GM19240 (cell line): ENCODE measurements at regions not wholly inside any gene's neighbourhood (a gene's known extent, or its start where the extent isn't known, plus 50 kb on each side); places are given as distances from the start of the nearest gene placed in this dataset.

ENCODE experiments used
- DNase-seq: peaks from one replicate; pipeline ENCODE4 v3.0.0; 2011; ENCODE audit warnings: low spot score; ENCODE audit not compliant: insufficient read length

DNA sequence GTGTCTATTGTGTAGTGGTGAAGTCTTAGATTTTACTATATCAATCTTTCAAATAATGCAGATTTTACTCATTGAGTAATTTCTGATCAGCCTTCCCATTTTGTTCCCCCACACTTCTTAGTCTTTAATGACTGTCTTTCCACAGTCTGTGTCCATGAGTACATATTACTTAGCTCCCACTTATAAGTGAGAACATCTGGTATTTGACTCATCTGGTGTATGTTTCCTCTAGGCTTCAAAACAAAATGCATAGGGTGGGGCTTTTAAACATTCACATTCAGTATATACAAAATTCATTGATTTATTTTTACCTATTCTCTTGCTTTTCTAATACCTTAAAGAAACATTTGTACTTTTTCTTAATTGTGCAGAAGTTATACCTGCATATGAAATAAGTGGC, 513.0 kb downstream of the MTRR start:
- no peak for DNase-seq

- DNase-seq = no peak
Observed at GRCh38 chr5:8382456-8382855, 513.5 kb downstream of the MTRR start.

- DNase-seq = no peak
Observed at GRCh38 chr5:8383616-8384015, 514.7 kb downstream of the MTRR start.

DNA sequence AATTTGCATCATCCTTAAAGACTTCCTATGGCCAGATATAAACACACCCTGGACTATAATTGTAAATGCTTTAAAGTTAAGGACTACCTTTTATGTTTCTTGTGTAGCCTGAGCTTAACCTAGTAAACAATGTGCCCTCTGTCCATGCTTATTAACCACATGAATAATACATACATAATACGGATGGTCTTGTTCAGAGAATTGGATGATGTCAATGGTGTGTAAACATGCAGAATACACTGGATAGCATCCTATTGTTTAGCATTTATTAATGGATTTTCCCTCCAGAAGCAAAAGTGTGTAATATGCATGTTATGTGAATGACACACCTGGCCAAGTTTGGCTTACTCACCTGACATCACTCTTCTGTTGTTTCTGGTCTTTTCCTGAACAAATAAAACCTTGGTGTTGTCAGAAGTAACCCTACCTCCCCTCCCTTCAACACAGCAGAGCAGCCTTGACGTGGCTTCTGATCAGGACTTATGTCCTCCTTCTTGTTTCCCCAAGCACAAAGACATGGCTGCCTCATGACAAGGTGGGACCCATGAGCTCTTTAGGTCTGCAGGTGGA, 517.9 kb downstream of the MTRR start:
- no peak for DNase-seq

DNA sequence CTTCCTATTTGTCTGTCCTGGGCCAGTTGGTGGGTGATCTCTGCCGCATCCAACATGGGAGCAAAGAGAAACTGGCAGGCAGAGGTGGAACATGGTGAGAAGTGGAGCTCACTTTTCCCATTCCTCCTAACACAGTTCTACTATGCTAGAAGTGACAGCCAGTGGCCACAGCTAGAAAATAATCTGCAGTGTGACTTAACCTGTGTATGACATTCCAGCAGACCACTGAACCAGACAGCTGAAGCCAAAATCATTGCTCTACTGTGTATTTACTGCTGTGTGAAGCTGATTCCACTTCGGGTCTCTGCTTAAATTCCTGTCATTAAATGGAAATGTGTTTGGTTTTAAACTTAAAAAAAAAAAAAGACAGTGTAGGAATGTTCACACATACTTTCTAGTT, 523.0 kb downstream of the MTRR start:
- no peak for DNase-seq

GRCh38 chr5:8393240-8393639, 524.3 kb downstream of the MTRR start:
- DNase-seq = no peak

- DNase-seq = no peak
Observed at GRCh38 chr5:8394965-8395364, 526.0 kb downstream of the MTRR start.

DNA sequence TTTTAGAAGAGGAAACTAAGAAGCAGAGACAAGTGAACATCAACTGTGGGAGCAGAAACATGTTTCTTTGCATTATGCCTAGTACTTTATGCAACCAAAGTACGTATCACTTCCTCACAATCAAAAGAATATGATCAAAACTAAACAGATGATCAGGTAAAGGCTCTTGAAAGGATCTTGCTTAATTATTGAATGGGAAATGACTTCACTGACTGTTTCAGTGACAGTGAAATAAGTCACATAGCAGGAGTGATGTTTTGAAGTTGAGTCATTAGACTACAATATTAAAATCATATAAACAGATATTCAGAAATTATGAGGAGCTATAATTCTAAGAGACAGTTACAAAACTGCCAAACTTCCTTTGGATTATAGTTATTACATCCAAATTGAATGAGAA, 527.3 kb downstream of the MTRR start:
- no peak for DNase-seq

DNA sequence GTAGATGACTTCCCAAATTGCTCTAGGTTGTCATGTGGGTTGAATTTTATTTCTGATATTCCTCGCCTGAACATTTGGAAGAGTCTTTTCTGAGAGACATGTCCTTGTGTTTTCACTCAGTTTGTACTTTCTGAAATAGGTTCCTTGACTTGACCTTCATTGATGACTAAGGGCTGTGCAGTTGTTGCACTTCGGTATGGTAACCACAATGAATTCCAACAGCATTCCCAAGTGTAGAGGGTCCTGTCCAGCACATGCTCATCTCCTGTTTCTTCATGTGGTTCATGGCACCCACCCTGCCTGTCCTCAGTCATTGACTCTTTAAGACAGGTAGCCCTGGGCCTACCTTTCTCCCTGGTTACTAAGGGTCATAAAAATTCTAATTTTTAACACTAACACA, 527.8 kb downstream of the MTRR start:
- DNase-seq = no peak

- DNase-seq = no peak
Observed at GRCh38 chr5:8399471-8399870, 530.5 kb downstream of the MTRR start.

- DNase-seq = no peak
Observed at GRCh38 chr5:8408258-8408657, 539.3 kb downstream of the MTRR start.

DNA sequence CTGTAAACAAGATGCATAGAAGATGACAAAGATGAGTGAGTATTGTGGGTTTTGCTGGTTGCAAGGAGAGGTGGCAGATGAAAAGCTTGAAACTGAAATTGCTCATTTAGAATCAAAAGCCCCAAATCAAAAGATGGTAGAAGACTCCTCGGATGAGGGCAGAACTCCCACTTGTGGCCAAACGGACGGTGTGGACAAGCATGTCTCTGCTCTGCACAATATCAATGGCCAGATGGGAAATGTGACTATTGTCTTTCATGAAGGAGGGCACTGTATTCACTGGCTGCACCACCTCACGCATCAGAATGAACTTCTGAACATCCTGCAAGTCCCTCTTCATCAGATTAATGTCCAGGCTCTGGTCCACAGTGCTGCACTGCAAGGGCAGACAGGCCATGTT, 541.7 kb downstream of the MTRR start:
- no peak for DNase-seq

GRCh38 chr5:8413975-8414374, 545.0 kb downstream of the MTRR start:
- no peak for DNase-seq

- no peak for DNase-seq
Observed at GRCh38 chr5:8417316-8418048, 548.5 kb downstream of the MTRR start.

GRCh38 chr5:8418049-8418426, 549.1 kb downstream of the MTRR start:
- DNase-seq = no peak

GRCh38 chr5:8429778-8430758, 561.1 kb downstream of the MTRR start:
- DNase-seq = no peak

GRCh38 chr5:8434501-8434900, 565.6 kb downstream of the MTRR start:
- no peak for DNase-seq

DNA sequence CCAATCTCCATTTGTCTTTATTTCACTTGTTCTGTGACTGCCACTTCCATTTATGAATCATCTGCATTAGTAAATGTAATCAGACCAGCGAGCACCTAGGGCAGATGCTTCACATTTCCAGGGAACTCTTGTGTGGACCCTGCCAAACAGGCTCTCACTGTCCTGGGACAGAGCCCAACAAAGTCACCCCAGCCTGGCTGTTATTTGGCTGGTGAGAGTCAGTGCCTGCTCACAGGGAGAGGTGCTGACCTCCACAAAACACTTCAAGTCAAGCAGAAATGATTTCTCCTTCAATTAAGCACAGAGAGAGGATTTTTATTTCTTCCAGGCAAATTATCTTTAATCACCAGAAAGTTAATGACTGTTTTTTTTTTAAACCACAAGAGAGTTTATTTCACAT, 568.0 kb downstream of the MTRR start:
- no peak for DNase-seq

DNA sequence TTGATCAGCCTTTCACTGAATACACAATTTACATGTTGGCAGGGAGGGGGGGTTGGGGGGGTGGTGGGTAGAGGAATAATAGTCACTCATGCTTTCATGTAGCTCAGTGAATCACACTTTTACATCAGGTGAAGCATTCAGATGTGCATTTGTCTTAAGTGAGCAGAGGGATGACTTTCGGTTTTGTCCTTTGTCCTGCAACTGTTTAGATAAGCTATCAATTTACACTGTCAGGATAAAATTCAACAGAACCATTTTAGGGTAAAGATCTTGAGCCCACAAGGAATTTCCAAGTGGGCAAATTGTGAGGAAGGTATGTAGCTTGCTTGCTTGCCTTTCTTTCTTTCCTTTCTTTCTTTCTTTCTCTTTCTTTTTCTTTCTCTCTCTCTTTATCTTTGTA, 576.2 kb downstream of the MTRR start:
- no peak for DNase-seq

DNA sequence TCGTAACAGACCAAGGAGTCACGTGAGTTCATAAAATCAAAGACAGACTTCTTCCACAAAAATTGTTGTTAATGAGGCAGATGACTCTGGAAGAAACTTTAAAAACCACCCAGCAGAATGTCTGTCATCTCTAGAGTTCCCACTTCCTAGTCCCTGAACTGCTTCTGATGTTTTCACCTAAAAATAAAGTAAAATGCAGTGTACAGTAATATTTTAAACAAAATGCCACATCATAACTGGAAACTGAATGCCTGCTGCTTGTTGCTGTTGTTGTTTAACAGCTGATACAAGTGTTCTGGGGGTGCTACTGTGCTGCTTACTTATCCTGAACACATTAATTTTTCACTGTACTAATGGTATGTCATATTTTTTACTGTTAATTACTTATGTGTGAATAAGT, 577.2 kb downstream of the MTRR start:
- DNase-seq = no peak

GRCh38 chr5:8456846-8457186, 587.9 kb downstream of the MTRR start:
- no peak for DNase-seq
